Epithelial cell of esophagus (primary cell): ENCODE measurements at regions not wholly inside any gene's neighbourhood (a gene's known extent, or its start where the extent isn't known, plus 50 kb on each side); places are given as distances from the start of the nearest gene placed in this dataset.
A peak's percentile ranks its signal among the peaks of the same experiment; 100 is the strongest.

Source experiments
- DNase-seq: peaks from one replicate; pipeline ENCODE4 v3.0.0; 2010; ENCODE audit warnings: low read depth
- H3K4me3 ChIP-seq: 2 replicates; pipeline ENCODE4 v1.5.1; 2011; ENCODE audit warnings: mild to moderate bottlenecking, low read length, control low read depth
- TF ChIP-seq, protein P1 (sequence below): IDR thresholded peaks from 2 replicates; pipeline ENCODE4 v1.5.1; 2011; ENCODE audit warnings: low read depth, mild to moderate bottlenecking, low read length, control low read depth, inconsistent platforms; ENCODE audit not compliant: insufficient read depth; ENCODE audit errors: missing control alignments

DNA sequence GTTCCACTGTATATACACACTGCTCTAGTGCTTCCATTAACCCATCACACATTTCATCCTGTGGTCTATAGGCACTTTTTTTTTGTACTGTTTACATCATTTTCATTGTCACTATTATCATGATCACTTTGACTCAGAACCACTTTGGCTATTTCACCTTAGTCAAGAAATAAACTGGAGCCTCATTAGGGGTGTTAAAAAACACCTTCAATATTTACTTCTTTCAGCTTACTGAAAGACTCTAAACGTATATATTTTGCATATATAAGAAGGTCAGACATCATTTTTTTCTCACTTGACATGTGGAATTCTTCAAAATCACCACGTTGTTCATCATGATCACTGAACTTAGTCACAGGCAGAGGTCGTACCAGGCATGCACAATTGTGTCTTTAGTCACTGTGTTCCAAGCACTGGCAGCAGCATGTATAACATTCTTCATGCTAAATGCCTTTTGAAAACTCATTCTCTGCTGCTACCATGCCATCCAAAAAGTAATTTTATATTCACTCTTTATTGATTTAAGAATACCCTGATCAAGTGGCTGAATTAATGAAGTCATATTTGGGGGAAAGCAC lies 229.2 kb upstream of the ARSJ start:
- DNase-seq = peak; percentile 63
- H3K4me3 ChIP-seq = no peak overlapping the region
- TF ChIP-seq, protein P1, sequence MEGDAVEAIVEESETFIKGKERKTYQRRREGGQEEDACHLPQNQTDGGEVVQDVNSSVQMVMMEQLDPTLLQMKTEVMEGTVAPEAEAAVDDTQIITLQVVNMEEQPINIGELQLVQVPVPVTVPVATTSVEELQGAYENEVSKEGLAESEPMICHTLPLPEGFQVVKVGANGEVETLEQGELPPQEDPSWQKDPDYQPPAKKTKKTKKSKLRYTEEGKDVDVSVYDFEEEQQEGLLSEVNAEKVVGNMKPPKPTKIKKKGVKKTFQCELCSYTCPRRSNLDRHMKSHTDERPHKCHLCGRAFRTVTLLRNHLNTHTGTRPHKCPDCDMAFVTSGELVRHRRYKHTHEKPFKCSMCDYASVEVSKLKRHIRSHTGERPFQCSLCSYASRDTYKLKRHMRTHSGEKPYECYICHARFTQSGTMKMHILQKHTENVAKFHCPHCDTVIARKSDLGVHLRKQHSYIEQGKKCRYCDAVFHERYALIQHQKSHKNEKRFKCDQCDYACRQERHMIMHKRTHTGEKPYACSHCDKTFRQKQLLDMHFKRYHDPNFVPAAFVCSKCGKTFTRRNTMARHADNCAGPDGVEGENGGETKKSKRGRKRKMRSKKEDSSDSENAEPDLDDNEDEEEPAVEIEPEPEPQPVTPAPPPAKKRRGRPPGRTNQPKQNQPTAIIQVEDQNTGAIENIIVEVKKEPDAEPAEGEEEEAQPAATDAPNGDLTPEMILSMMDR = peak; percentile 50

DNA sequence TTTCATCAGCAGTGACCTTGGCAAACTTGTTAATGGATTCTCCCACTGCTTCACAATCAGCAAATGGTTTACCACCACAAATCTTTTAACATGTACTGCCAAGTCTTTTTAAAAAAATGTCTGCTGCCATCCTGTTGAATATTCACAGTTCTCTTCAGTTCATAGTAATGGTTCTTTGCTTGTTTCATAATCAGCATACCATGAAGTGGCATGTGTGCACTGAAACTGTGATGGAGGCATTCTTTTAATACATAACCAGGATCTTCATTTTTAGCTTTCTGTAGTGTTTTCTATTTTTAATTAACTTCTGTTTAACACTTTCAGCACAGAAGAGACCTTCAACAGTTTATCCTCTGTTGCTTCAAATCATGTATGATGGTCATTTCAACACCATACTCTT lies 230.1 kb upstream of the ARSJ start:
- no peak for DNase-seq
- TF ChIP-seq, protein P1 = no peak
- no peak overlapping the region for H3K4me3 ChIP-seq

DNA sequence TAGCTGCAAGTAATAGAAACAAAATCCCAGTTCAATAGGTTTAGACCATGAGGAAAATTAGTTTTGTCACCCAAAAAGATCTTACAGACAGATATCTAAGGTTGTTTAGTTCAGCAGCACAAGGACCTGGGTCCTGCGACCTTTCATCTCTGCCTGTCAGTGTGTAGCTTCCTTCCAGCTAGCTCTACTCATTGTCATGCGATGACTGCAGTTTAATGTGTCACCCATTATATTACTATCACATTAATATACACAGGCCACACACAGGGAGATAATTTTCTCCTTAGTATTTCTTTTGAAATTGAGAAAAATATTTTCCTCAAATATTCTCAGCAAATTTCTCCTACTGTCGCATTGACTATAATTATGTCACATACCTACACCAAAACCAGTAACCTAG lies 232.1 kb upstream of the ARSJ start:
- TF ChIP-seq, protein P1 = no peak
- DNase-seq = no peak
- H3K4me3 ChIP-seq = no peak overlapping the region

DNA sequence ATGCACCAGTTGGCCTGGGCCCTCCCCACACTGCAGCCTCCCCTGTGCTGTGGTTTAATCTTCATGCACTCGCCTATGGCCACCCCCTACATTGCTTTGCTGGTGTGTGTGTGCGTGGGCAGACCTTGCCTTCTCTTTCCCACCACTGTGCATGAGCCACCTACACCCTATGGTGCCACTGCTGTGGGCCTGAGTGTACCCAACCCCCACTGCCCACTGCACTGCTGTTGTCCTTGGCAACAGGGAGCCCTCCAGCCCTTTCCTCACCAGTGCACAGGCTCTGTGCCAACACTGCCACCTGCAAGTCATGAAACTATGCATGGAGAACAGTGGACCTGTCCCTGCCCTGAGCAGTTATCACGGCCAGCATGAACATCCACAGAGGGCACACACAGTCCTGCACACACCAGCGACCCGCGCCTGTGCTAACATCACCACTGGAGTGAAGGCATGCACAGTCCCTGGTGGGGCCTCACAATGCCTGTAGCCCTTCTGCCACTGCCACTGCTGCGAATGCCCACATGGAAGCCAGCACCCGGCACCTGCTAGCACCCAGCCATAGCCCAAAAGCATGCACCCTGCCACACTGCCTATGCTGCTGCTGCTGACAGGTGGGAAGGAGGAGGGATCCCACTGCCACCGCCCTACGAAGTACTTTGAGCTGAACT lies 237.8 kb upstream of the ARSJ start:
- TF ChIP-seq, protein P1 = no peak
- no peak for DNase-seq
- H3K4me3 ChIP-seq = no peak overlapping the region

DNA sequence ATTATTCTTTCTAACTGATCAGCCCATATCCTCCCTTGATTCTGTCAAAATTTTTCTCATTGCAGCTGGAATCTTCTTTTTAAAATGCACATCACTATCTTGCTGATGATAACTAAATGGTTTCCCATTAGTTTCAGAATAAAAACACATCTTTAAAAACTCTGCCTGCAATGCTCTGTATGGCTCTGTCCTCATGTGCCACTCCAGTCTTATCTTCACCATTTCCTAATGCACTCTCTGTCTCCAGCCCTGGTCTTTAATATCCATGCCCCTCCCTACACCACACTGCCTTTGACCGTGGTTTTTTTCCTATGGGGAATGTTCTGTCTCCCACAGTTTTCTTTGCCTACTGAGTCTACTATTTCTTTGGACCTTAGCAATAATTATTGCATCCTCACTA lies 244.1 kb upstream of the ARSJ start:
- TF ChIP-seq, protein P1 = no peak
- H3K4me3 ChIP-seq = no peak overlapping the region
- DNase-seq = no peak

DNA sequence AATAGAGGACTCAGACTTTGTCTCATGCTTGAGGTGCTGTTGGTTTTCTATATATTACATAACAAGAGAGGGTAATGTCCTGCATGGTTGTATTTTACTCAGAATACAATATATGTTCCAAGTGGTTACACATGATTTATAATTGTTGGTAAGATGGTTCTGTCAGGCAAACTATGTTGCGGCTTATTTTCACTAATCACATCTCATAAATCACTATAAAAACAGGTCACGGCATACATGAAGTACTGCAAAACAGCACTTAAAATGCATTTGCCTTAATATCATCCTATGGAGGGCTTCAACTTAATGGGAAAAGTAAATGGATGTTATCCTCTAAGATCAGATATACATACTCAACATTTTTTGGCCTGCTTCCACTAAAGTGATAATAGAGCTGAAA lies 246.0 kb upstream of the ARSJ start:
- no peak for DNase-seq
- TF ChIP-seq, protein P1 = no peak
- H3K4me3 ChIP-seq = no peak overlapping the region

DNA sequence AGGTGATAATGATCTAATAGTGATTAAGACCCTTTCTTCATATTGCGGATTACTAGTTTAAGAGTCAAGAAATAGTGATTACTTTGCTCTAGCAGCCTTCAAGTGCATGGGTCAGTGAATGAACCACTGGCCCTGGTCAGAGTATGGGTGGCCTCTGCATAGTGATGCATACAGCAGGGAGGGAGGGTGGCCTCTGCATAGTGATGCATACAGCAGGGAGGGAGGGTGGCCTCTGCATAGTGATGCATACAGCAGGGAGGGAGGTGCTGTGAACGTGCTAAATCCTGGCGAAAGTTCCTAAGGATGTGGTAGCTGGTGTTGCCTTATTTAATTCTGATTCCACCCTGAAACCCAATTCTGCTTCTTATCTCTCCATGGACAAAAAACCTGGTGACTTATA lies 246.7 kb upstream of the ARSJ start:
- TF ChIP-seq, protein P1 = no peak
- no peak for DNase-seq
- H3K4me3 ChIP-seq = no peak overlapping the region
